Neural cell (in vitro differentiated cells): ENCODE measurements at regions not wholly inside any gene's neighbourhood (a gene's known extent, or its start where the extent isn't known, plus 50 kb on each side); places are given as distances from the start of the nearest gene placed in this dataset.

Experiments used
- H2AFZ ChIP-seq: fragments of 200-600, 300-800 bp; sonication (generic), shearing (Covaris generic); 2 replicates; pipeline ENCODE4 v1.6.0; 2014; ENCODE audit warnings: low read depth, mild to moderate bottlenecking, antibody characterized with exemption, low read length, moderate library complexity
- H3F3A ChIP-seq: fragments of 200-600 bp; shearing (Covaris generic); 2 replicates; pipeline ENCODE4 v1.6.1; 2016; ENCODE audit warnings: mild to moderate bottlenecking, moderate library complexity, mixed read lengths, antibody characterized with exemption, low read length; ENCODE audit not compliant: insufficient read depth, poor library complexity, severe bottlenecking
- H3K27ac ChIP-seq: fragments of 200-600, 300-800 bp; sonication (generic), shearing (Covaris generic); 2 replicates; pipeline ENCODE4 v1.5.1; 2014; ENCODE audit warnings: mild to moderate bottlenecking, low read length, moderate library complexity
- H3K27me3 ChIP-seq: fragments of 300-800, 200-600 bp; sonication (generic), shearing (Covaris generic); 2 replicates; pipeline ENCODE4 v1.6.0; 2014; ENCODE audit warnings: mild to moderate bottlenecking, low read depth, low read length, moderate library complexity; ENCODE audit not compliant: insufficient read depth
- H3K36me3 ChIP-seq: fragments of 300-800, 200-600 bp; sonication (generic), shearing (Covaris generic); 2 replicates; pipeline ENCODE4 v1.5.1; 2014; ENCODE audit warnings: mild to moderate bottlenecking, antibody characterized with exemption, low read length, moderate library complexity; ENCODE audit not compliant: insufficient read depth
- H3K4me2 ChIP-seq: fragments of 300-800, 200-600 bp; sonication (generic), shearing (Covaris generic); 2 replicates; pipeline ENCODE4 v1.6.0; 2014; ENCODE audit warnings: mild to moderate bottlenecking, low read length
- H3K4me3 ChIP-seq: fragments of 300-800, 200-600 bp; sonication (generic), shearing (Covaris generic); 2 replicates; pipeline ENCODE4 v1.5.1; 2014; ENCODE audit warnings: mild to moderate bottlenecking, low read length, moderate library complexity
- H3K79me2 ChIP-seq: fragments of 200-600 bp; shearing (Covaris generic); replicated peaks from 2 replicates; pipeline ENCODE4 v1.6.0; 2014; ENCODE audit warnings: mild to moderate bottlenecking, low read length, moderate library complexity; ENCODE audit not compliant: insufficient read depth
- H3K9ac ChIP-seq: fragments of 300-800, 200-600 bp; sonication (generic), shearing (Covaris generic); 2 replicates; pipeline ENCODE4 v1.6.1; 2016; ENCODE audit warnings: mild to moderate bottlenecking, low read length, mixed read lengths
- H3K9me2 ChIP-seq: fragments of 200-600 bp; shearing (Covaris generic); 2 replicates; pipeline ENCODE4 v1.6.1; 2016; ENCODE audit warnings: mild to moderate bottlenecking, low read length, mixed read lengths; ENCODE audit not compliant: insufficient read depth
- H3K9me3 ChIP-seq: fragments of 200-600, 300-800 bp; sonication (generic), shearing (Covaris generic); 2 replicates; pipeline ENCODE4 v1.6.1; 2016; ENCODE audit warnings: mild to moderate bottlenecking, mixed run types, low read length, moderate library complexity, mixed read lengths
- H4K20me1 ChIP-seq: fragments of 200-600 bp; shearing (Covaris generic); 2 replicates; pipeline ENCODE4 v1.6.1; 2016; ENCODE audit warnings: mild to moderate bottlenecking, mixed run types; ENCODE audit not compliant: insufficient read depth
- CTCF ChIP-seq: fragments of 450-650 bp; IDR thresholded peaks from 2 replicates; pipeline ENCODE4 v1.5.1; 2014; ENCODE audit warnings: antibody characterized with exemption, mild to moderate bottlenecking, moderate library complexity; ENCODE audit not compliant: poor library complexity, severe bottlenecking
- EP300 ChIP-seq: fragments of 450-650 bp; conservative IDR thresholded peaks from 2 replicates; pipeline ENCODE4 v1.6.1; 2014; ENCODE audit warnings: antibody characterized with exemption, mild to moderate bottlenecking, moderate library complexity; ENCODE audit not compliant: poor library complexity, severe bottlenecking
- EZH2 ChIP-seq: fragments of 200-600, 300-800 bp; shearing (Covaris generic), sonication (generic); IDR thresholded peaks from 2 replicates; pipeline ENCODE4 v1.6.1; 2014; ENCODE audit warnings: antibody characterized with exemption, low read length, borderline replicate concordance, mild to moderate bottlenecking; ENCODE audit not compliant: insufficient read depth, poor library complexity, severe bottlenecking
- MXI1 ChIP-seq: fragments of 450-650 bp; conservative IDR thresholded peaks from 2 replicates; pipeline ENCODE4 v1.6.1; 2014; ENCODE audit warnings: antibody characterized with exemption, mild to moderate bottlenecking; ENCODE audit not compliant: poor library complexity, severe bottlenecking
- POLR2AphosphoS5 ChIP-seq: IDR thresholded peaks from 2 replicates; pipeline ENCODE4 v1.6.1; 2012
- RAD21 ChIP-seq: fragments of 450-650 bp; conservative IDR thresholded peaks from 2 replicates; pipeline ENCODE4 v1.6.1; 2014; ENCODE audit warnings: antibody characterized with exemption, mild to moderate bottlenecking, moderate library complexity
- REST ChIP-seq: IDR thresholded peaks from 2 replicates; pipeline ENCODE4 v1.6.1; 2012; ENCODE audit warnings: borderline replicate concordance
- SMC3 ChIP-seq: fragments of 450-650 bp; conservative IDR thresholded peaks from 2 replicates; pipeline ENCODE4 v1.6.1; 2014; ENCODE audit warnings: antibody characterized with exemption, mild to moderate bottlenecking, moderate library complexity; ENCODE audit not compliant: poor library complexity
- TAF1 ChIP-seq: IDR thresholded peaks from 2 replicates; pipeline ENCODE4 v1.6.1; 2012; ENCODE audit warnings: low read depth

- no peak overlapping the region for H3K27ac ChIP-seq
- H3K36me3 ChIP-seq, result no peaks in the 10 kb centered on the region
- H3K9me3 ChIP-seq, result no peaks in the 10 kb centered on the region
- H3K4me3 ChIP-seq, result no peak overlapping the region
- H3F3A ChIP-seq, result no peaks in the 10 kb centered on the region
- TF ChIP-seq MXI1, result no peak
- no peak for TF ChIP-seq EZH2
- no peak overlapping the region for H3K9ac ChIP-seq
- H3K27me3 ChIP-seq, result no peaks in the 10 kb centered on the region
- peaks cover 2% of the 10 kb centered on the region for H3K9me2 ChIP-seq
- no peaks in the 10 kb centered on the region for H4K20me1 ChIP-seq
- H2AFZ ChIP-seq, result no peak overlapping the region
- no peak overlapping the region for H3K4me2 ChIP-seq
- no peaks in the 10 kb centered on the region for H3K79me2 ChIP-seq
Measured at GRCh38 chr6:133085471-133085870, 155.7 kb upstream of the EYA4 start.

GRCh38 chr6:133085896-133086295 is 155.3 kb upstream of the EYA4 start:
- H2AFZ ChIP-seq, result no peak overlapping the region
- no peaks in the 10 kb centered on the region for H3F3A ChIP-seq
- H3K79me2 ChIP-seq, result no peaks in the 10 kb centered on the region
- H3K9me2 ChIP-seq, result peaks cover 2% of the 10 kb centered on the region
- H3K9me3 ChIP-seq, result no peaks in the 10 kb centered on the region
- TF ChIP-seq EZH2 (no peak), POLR2AphosphoS5 (no peak), SMC3 (no peak), CTCF (no peak), EP300 (no peak), TAF1 (no peak), RAD21 (no peak), REST (no peak), MXI1 (no peak)
- no peaks in the 10 kb centered on the region for H3K36me3 ChIP-seq
- no peak overlapping the region for H3K4me3 ChIP-seq
- H3K27me3 ChIP-seq, result no peaks in the 10 kb centered on the region
- H3K27ac ChIP-seq, result no peak overlapping the region
- no peak overlapping the region for H3K9ac ChIP-seq
- no peaks in the 10 kb centered on the region for H4K20me1 ChIP-seq
- H3K4me2 ChIP-seq, result no peak overlapping the region
